ENCODE measurements at regions not wholly inside any gene's neighbourhood (a gene's known extent, or its start where the extent isn't known, plus 50 kb on each side); places are given as distances from the start of the nearest gene placed in this dataset.

GRCh38 chr6:18561037-18561750 is 174.0 kb downstream of the RNF144B start:
- no peaks in the 10 kb centered on the region for H3K4me1 Mint-ChIP-seq
- H3K4me3 Mint-ChIP-seq: no peak overlapping the region
- no peak overlapping the region for H3K27ac Mint-ChIP-seq
- H3K9me3 Mint-ChIP-seq: no peaks in the 10 kb centered on the region
- peaks cover 12% of the 10 kb centered on the region for H3K27me3 Mint-ChIP-seq (ENCODE audit: low read depth)
- TF ChIP-seq CTCF (IDR thresholded peaks at IDR 0.05; ENCODE audit: unreplicated experiment in 3 of 3): no peak
- H3K36me3 Mint-ChIP-seq (ENCODE audit: low read depth): no peaks in the 10 kb centered on the region

- Mint-ChIP-seq H3K27me3 (ENCODE audit: low read depth) (peaks cover 9% of the 10 kb centered on the region), H3K36me3 (ENCODE audit: low read depth) (no peaks in the 10 kb centered on the region), H3K4me3 (no peak overlapping the region), H3K4me1 (no peaks in the 10 kb centered on the region), H3K9me3 (no peaks in the 10 kb centered on the region), H3K27ac (no peak overlapping the region)
- no peak for TF ChIP-seq CTCF (IDR thresholded peaks at IDR 0.05; ENCODE audit: unreplicated experiment in 3 of 3)
These were observed 175.6 kb downstream of the RNF144B start for GRCh38 chr6:18562726-18563125.

- no peak overlapping the region for H3K4me3 Mint-ChIP-seq
- H3K27ac Mint-ChIP-seq: no peak overlapping the region
- no peak for TF ChIP-seq CTCF (IDR thresholded peaks at IDR 0.05; ENCODE audit: unreplicated experiment in 3 of 3)
- H3K4me1 Mint-ChIP-seq: no peaks in the 10 kb centered on the region
- H3K27me3 Mint-ChIP-seq (ENCODE audit: low read depth): peaks cover 4% of the 10 kb centered on the region
- no peaks in the 10 kb centered on the region for H3K36me3 Mint-ChIP-seq (ENCODE audit: low read depth)
- H3K9me3 Mint-ChIP-seq: no peaks in the 10 kb centered on the region
These were observed 177.6 kb downstream of the RNF144B start for GRCh38 chr6:18564775-18565174.

- H3K4me3 Mint-ChIP-seq: no peak overlapping the region
- H3K9me3 Mint-ChIP-seq: no peaks in the 10 kb centered on the region
- no peak for TF ChIP-seq CTCF (IDR thresholded peaks at IDR 0.05; ENCODE audit: unreplicated experiment in 3 of 3)
- no peaks in the 10 kb centered on the region for H3K36me3 Mint-ChIP-seq (ENCODE audit: low read depth)
- H3K4me1 Mint-ChIP-seq: no peaks in the 10 kb centered on the region
- peaks cover 4% of the 10 kb centered on the region for H3K27me3 Mint-ChIP-seq (ENCODE audit: low read depth)
- no peak overlapping the region for H3K27ac Mint-ChIP-seq
These were observed 178.1 kb downstream of the RNF144B start for GRCh38 chr6:18565231-18565630.

GRCh38 chr6:18567380-18567779 is 180.2 kb downstream of the RNF144B start:
- peaks cover 4% of the 10 kb centered on the region for H3K27me3 Mint-ChIP-seq (ENCODE audit: low read depth)
- H3K27ac Mint-ChIP-seq: no peak overlapping the region
- H3K4me3 Mint-ChIP-seq: no peak overlapping the region
- TF ChIP-seq CTCF (IDR thresholded peaks at IDR 0.05; ENCODE audit: unreplicated experiment in 3 of 3): no peak
- no peaks in the 10 kb centered on the region for H3K9me3 Mint-ChIP-seq
- no peaks in the 10 kb centered on the region for H3K4me1 Mint-ChIP-seq
- no peaks in the 10 kb centered on the region for H3K36me3 Mint-ChIP-seq (ENCODE audit: low read depth)

GRCh38 chr6:18577491-18577890 is 190.3 kb downstream of the RNF144B start:
- Mint-ChIP-seq H3K9me3 (no peaks in the 10 kb centered on the region), H3K27ac (no peak overlapping the region), H3K4me1 (no peaks in the 10 kb centered on the region), H3K27me3 (ENCODE audit: low read depth) (peaks cover 3% of the 10 kb centered on the region), H3K36me3 (ENCODE audit: low read depth) (no peaks in the 10 kb centered on the region), H3K4me3 (no peak overlapping the region)
- no peak for TF ChIP-seq CTCF (IDR thresholded peaks at IDR 0.05; ENCODE audit: unreplicated experiment in 3 of 3)

All from nephron (organoid).